ENCODE measurements at regions not wholly inside any gene's neighbourhood (a gene's known extent, or its start where the extent isn't known, plus 50 kb on each side); places are given as distances from the start of the nearest gene placed in this dataset.

GRCh38 chr7:26489906-26490639 is 198.4 kb downstream of the SNX10 start:
- DNase-seq: no peak

- DNase-seq: peak; percentile 86
Measured at GRCh38 chr7:26490640-26491624, 199.3 kb downstream of the SNX10 start.

- peak; percentile 61 for DNase-seq
Measured at GRCh38 chr7:26492816-26493215, 201.2 kb downstream of the SNX10 start.

GRCh38 chr7:26493737-26494428 is 202.2 kb downstream of the SNX10 start:
- DNase-seq: no peak

- DNase-seq: no peak
Measured at GRCh38 chr7:26495569-26495968, 203.9 kb downstream of the SNX10 start.

- no peak for DNase-seq
Measured at GRCh38 chr7:26497801-26498596, 206.3 kb downstream of the SNX10 start.

GRCh38 chr7:26499315-26499897 is 207.7 kb downstream of the SNX10 start:
- no peak for DNase-seq

- DNase-seq: peak; percentile 33
Measured at GRCh38 chr7:26500749-26501352, 209.2 kb downstream of the SNX10 start.

- DNase-seq: no peak
Measured at GRCh38 chr7:26504411-26505120, 212.9 kb downstream of the SNX10 start.

GRCh38 chr7:26506196-26506595 is 214.5 kb downstream of the SNX10 start:
- no peak for DNase-seq

- DNase-seq: peak; percentile 75
Measured at GRCh38 chr7:26507108-26507987, 215.7 kb downstream of the SNX10 start.

- DNase-seq: peak; percentile 90
Measured at GRCh38 chr7:26508481-26508880, 216.8 kb downstream of the SNX10 start.

GRCh38 chr7:26508917-26509316 is 217.3 kb downstream of the SNX10 start:
- peak; percentile 68 for DNase-seq

- DNase-seq: no peak
Measured at GRCh38 chr7:26510231-26510957, 218.7 kb downstream of the SNX10 start.

- DNase-seq: no peak
Measured at GRCh38 chr7:26511866-26512265, 220.2 kb downstream of the SNX10 start.

GRCh38 chr7:26512737-26513136 is 221.1 kb downstream of the SNX10 start:
- no peak for DNase-seq

GRCh38 chr7:26513948-26514347 is 222.3 kb downstream of the SNX10 start:
- no peak for DNase-seq

GRCh38 chr7:26514633-26515032 is 223.0 kb downstream of the SNX10 start:
- no peak for DNase-seq

GRCh38 chr7:26515314-26515842 is 223.7 kb downstream of the SNX10 start:
- DNase-seq: peak; percentile 81
